ENCODE measurements at regions not wholly inside any gene's neighbourhood (a gene's known extent, or its start where the extent isn't known, plus 50 kb on each side); places are given as distances from the start of the nearest gene placed in this dataset.

DNA sequence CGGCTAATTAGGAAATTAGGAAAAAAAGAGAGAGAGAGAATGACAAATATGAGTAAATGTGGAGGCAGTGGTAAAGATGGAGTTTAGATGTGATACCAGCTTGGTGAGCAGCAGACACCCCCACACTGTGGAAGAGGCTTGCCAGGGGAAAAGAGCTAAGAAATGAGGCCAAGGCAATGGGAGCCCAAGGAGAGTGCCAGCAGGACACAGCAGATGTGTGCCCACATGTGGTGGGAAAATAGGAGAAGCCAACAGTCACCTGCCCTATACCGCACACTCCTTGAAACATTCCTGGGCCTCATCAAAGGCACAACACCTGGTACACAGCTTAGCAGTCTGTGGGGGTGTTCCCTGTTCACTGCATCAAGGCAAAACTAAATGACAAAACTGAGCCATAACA lies 104.9 kb downstream of the FAM76B start:
- POLR2A ChIA-PET (ENCODE audit: low non-redundant PET): no interaction called here
- no peak overlapping the region for H3K27ac ChIP-seq
- DNase-seq (ENCODE audit: low spot score): no peak
- CTCF ChIA-PET: interaction anchor here (0.5 to 0.6 kb wide), 2 partner anchors 149 to 204 kb away, joined by 3 to 4 read pairs; no protein-coding TSS in a partner anchor
- TF ChIP-seq, protein P1, sequence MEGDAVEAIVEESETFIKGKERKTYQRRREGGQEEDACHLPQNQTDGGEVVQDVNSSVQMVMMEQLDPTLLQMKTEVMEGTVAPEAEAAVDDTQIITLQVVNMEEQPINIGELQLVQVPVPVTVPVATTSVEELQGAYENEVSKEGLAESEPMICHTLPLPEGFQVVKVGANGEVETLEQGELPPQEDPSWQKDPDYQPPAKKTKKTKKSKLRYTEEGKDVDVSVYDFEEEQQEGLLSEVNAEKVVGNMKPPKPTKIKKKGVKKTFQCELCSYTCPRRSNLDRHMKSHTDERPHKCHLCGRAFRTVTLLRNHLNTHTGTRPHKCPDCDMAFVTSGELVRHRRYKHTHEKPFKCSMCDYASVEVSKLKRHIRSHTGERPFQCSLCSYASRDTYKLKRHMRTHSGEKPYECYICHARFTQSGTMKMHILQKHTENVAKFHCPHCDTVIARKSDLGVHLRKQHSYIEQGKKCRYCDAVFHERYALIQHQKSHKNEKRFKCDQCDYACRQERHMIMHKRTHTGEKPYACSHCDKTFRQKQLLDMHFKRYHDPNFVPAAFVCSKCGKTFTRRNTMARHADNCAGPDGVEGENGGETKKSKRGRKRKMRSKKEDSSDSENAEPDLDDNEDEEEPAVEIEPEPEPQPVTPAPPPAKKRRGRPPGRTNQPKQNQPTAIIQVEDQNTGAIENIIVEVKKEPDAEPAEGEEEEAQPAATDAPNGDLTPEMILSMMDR (conservative IDR thresholded peaks at IDR 0.05; ENCODE audit: low read depth): no peak

DNA sequence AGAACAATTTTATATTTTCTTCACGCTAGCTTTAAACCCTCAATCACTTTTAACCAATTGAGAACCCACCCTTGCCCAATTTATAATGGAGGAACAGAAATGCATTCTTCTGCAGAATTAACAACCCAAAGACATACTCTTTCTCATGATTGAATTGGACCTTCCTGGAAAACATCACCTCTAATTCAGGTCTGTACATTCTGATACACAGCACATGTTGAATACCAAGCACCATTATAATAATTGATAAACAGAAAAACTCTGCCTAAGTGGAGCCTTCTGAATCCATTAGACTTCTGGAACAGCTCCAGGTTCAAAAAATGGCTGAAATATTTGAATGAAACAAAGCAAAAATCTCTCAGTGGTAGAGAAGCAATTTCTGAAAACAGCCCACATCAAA lies 105.4 kb downstream of the FAM76B start:
- no peak for DNase-seq (ENCODE audit: low spot score)
- no peak overlapping the region for H3K27ac ChIP-seq
- ChIA-PET CTCF (no interaction called here), POLR2A (ENCODE audit: low non-redundant PET) (no interaction called here)
- TF ChIP-seq, protein P1 (conservative IDR thresholded peaks at IDR 0.05; ENCODE audit: low read depth): no peak

DNA sequence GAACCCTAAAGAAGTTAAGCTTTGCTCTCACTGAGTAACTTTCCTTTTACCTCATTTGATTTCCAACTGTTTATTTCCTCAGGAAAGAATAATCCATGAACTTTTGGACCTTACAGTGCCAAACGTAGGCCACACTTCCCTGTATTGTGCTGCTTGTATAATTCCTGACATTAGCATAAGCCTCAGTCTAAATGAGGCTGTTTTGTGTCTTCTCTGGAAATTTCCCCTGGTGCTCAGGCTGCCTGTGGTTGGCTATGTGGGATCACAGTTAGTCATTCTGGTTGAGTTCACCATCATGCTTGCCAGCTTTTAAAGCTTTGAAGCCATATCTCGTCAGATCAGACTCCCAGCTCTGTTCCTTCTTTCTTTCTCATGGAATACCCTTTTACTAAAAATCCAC lies 107.0 kb downstream of the FAM76B start:
- CTCF ChIA-PET: no interaction called here
- no peak overlapping the region for H3K27ac ChIP-seq
- no peak for DNase-seq (ENCODE audit: low spot score)
- POLR2A ChIA-PET (ENCODE audit: low non-redundant PET): no interaction called here
- TF ChIP-seq, protein P1 (conservative IDR thresholded peaks at IDR 0.05; ENCODE audit: low read depth): no peak

DNA sequence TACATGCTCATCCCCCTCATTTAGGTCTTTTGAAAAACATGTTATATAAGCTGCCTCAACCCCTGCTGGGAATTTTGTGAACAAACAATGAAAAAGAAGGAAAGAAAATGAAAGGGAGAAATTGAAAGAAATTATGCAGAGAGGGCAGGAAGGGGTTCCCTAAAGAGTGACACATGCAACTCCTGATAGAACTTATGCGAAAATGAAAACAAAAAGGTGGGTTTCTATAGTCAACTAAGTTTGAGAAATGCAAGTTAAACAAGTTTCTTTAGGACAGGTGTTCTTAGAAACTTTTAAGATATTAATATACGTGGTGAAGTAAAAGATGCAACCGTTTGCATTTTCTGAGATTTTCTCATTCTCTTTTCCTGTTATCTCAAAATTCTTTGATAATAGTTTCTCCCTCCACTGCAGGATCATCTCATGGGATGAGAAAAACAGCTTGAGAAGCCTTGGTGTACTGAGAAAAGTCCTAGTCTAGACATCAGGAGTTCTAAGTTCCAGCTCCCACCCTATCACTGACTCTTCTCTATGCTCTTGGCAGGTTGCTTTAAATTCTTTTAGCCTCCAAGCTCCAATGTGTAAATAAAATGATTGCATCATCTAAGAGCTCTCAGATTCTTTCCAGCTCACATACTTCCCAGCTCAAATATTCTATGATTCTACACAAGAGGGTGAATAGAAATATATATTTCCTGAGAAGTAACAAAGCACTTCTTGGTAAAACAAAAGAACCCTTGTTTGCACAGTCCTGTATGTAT lies 109.2 kb downstream of the FAM76B start:
- DNase-seq (ENCODE audit: low spot score): no peak
- H3K27ac ChIP-seq: no peak overlapping the region
- ChIA-PET POLR2A (ENCODE audit: low non-redundant PET) (no interaction called here), CTCF (interaction anchor here (0.6 to 1.0 kb wide), 4 partner anchors 12 to 1076 kb away, joined by 3 read pairs; no protein-coding TSS in a partner anchor)
- TF ChIP-seq, protein P1 (conservative IDR thresholded peaks at IDR 0.05; ENCODE audit: low read depth): no peak

DNA sequence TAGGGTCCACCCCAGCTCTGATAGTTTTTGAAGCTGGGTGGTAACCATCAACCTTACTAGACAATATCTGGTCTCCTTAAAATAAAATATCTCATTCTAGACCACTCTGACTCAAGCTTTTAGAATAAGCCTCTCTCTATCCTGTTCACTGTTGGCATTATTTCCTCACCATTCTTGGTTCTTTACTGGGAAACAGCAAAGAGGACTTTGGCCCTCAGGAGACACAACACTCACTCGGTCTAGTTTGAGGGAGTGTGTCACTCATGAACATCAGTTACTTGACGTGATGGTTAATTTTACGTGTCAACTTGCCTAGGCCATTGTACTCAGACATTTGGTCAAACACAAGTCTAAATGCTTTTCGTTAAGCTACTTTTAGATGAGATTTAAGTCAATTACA lies 110.6 kb downstream of the FAM76B start:
- TF ChIP-seq, protein P1 (conservative IDR thresholded peaks at IDR 0.05; ENCODE audit: low read depth): no peak
- H3K27ac ChIP-seq: no peak overlapping the region
- no peak for DNase-seq (ENCODE audit: low spot score)
- CTCF ChIA-PET: interaction anchor here (1.0 kb wide), 1 partner anchor 11 kb away, joined by 3 read pairs; no protein-coding TSS in a partner anchor
- POLR2A ChIA-PET (ENCODE audit: low non-redundant PET): no interaction called here

DNA sequence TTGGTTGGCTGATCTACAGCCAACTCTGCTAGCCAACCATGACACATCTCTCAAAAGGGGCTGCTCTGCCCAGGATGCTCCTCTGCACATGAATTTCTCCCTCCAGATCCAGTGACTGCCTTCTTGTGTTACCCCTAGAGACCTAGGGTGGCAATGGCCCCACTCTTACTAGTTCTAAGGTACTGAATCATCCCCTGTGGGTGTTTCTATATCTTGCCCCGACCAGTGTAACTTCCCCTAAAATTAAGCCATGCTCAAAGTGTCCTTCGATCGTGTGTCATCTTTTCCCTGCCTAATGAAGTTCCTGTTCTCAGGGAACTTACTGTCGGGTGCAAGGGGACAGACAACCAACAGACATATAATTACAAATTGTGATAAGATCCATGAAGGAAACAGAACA lies 113.3 kb downstream of the FAM76B start:
- ChIA-PET CTCF (interaction anchor here (0.6 kb wide), 1 partner anchor 1058 kb away, joined by 3 read pairs; no protein-coding TSS in a partner anchor), POLR2A (ENCODE audit: low non-redundant PET) (no interaction called here)
- TF ChIP-seq, protein P1 (conservative IDR thresholded peaks at IDR 0.05; ENCODE audit: low read depth): no peak
- no peak for DNase-seq (ENCODE audit: low spot score)
- no peak overlapping the region for H3K27ac ChIP-seq

All from RWPE1 (cell line).